ENCODE measurements at regions not wholly inside any gene's neighbourhood (a gene's known extent, or its start where the extent isn't known, plus 50 kb on each side); places are given as distances from the start of the nearest gene placed in this dataset.

DNA sequence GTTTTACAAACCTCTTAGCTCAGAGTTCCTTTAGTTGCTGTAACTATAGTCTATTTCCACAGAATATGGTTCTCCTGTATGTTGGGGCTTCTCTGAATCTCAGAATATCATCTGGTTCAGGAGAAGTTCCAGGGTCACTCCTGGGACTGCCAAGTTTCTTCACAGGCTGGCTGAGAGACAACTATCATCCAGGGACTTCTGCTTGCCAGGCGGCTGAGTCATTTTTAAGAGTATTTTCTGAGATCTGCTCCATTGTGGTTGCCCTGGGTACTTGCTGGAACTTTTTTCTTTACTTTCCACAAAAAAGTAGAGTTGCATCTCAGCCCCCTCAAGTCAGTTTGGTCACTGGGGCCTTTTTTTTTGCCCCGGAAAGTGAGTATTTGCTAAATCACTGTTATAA lies 566.5 kb downstream of the LRRC70 start:
- no peaks in the 10 kb centered on the region for H3K36me3 Mint-ChIP-seq (ENCODE audit: insufficient read depth in 1 of 3, low read depth in 3 of 3)
- Histone ChIP-seq H2AK5ac (ENCODE audit: insufficient read length, low read length) (no peak overlapping the region), H2AFZ (ENCODE audit: low read length) (no peak overlapping the region), H3K27ac (ENCODE audit: insufficient read length, low read depth, low read length) (no peak overlapping the region), H2BK120ac (ENCODE audit: low read depth, low read length, poor library complexity, severe bottlenecking) (no peak overlapping the region), H3T11ph (ENCODE audit: low read length) (no peak overlapping the region), H2BK20ac (ENCODE audit: low read depth, low read length, poor library complexity, severe bottlenecking) (no peak overlapping the region), H3K4me2 (ENCODE audit: insufficient read depth, insufficient read length, low read length) (no peak overlapping the region), H3K4me1 (ENCODE audit: insufficient read depth, low read length) (no peaks in the 10 kb centered on the region), H2BK12ac (ENCODE audit: insufficient read length, low read depth, low read length) (no peak overlapping the region), H3K4ac (ENCODE audit: low read depth, low read length) (no peak overlapping the region), H3K18ac (ENCODE audit: insufficient read length, low read depth, low read length) (no peak overlapping the region), H3K9ac (ENCODE audit: extremely low read depth, insufficient read length, low read length) (no peak overlapping the region), H3K79me2 (ENCODE audit: insufficient read depth, low read length) (no peaks in the 10 kb centered on the region), H3K27me3 (ENCODE audit: insufficient read depth, low read length) (no peaks in the 10 kb centered on the region), H3K56ac (ENCODE audit: insufficient read length, low read depth, low read length) (no peak overlapping the region), H2BK15ac (ENCODE audit: low read depth, low read length) (no peak overlapping the region), H3K23me2 (ENCODE audit: insufficient read length, low read depth, low read length, poor library complexity, severe bottlenecking) (no peaks in the 10 kb centered on the region), H3K14ac (ENCODE audit: insufficient read depth, low read length) (no peak overlapping the region), H3K79me1 (ENCODE audit: insufficient read depth, low read depth, low read length, poor library complexity, severe bottlenecking) (no peaks in the 10 kb centered on the region), H2BK5ac (ENCODE audit: insufficient read length, low read length) (no peak overlapping the region), H4K5ac (ENCODE audit: insufficient read length, low read depth, low read length) (no peak overlapping the region), H4K91ac (ENCODE audit: insufficient read length, low read depth, low read length) (no peak overlapping the region), H3K9me3 (ENCODE audit: control insufficient read depth, low read depth, low read length) (no peaks in the 10 kb centered on the region), H4K20me1 (ENCODE audit: control insufficient read depth, insufficient read depth, insufficient read length) (no peaks in the 10 kb centered on the region), H4K8ac (replicated peaks; ENCODE audit: insufficient read length, low read depth, low read length) (no peak overlapping the region), H3K23ac (ENCODE audit: insufficient read length, low read depth, low read length) (no peak overlapping the region)
- H3K4me1 Mint-ChIP-seq = no peaks in the 10 kb centered on the region
- no peak for DNase-seq
- H3K4me3 Mint-ChIP-seq = no peak overlapping the region
- no peaks in the 10 kb centered on the region for H3K9me3 Mint-ChIP-seq
- no peak overlapping the region for H3K27ac Mint-ChIP-seq
- H3K27me3 Mint-ChIP-seq (ENCODE audit: low read depth) = no peaks in the 10 kb centered on the region
- no CpG with 5 or more reads among the region's 2 CpGs for WGBS (ENCODE audit: extremely low coverage, insufficient read length, low lambda C conversion rate)
- TF ChIP-seq, protein P1, sequence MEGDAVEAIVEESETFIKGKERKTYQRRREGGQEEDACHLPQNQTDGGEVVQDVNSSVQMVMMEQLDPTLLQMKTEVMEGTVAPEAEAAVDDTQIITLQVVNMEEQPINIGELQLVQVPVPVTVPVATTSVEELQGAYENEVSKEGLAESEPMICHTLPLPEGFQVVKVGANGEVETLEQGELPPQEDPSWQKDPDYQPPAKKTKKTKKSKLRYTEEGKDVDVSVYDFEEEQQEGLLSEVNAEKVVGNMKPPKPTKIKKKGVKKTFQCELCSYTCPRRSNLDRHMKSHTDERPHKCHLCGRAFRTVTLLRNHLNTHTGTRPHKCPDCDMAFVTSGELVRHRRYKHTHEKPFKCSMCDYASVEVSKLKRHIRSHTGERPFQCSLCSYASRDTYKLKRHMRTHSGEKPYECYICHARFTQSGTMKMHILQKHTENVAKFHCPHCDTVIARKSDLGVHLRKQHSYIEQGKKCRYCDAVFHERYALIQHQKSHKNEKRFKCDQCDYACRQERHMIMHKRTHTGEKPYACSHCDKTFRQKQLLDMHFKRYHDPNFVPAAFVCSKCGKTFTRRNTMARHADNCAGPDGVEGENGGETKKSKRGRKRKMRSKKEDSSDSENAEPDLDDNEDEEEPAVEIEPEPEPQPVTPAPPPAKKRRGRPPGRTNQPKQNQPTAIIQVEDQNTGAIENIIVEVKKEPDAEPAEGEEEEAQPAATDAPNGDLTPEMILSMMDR (conservative IDR thresholded peaks at IDR 0.05) = no peak

Data from H9 (cell line).